ENCODE measurements at regions not wholly inside any gene's neighbourhood (a gene's known extent, or its start where the extent isn't known, plus 50 kb on each side); places are given as distances from the start of the nearest gene placed in this dataset.
"Not testable (repeated sequence)": the region's sequence is repeated elsewhere in the genome, so short reads cannot be mapped to it uniquely, and the experiment has no call there.

- no peak for DNase-seq
Measured at GRCh38 chr2:176777262-176777661, 435.3 kb upstream of the HNRNPA3 start.

DNA sequence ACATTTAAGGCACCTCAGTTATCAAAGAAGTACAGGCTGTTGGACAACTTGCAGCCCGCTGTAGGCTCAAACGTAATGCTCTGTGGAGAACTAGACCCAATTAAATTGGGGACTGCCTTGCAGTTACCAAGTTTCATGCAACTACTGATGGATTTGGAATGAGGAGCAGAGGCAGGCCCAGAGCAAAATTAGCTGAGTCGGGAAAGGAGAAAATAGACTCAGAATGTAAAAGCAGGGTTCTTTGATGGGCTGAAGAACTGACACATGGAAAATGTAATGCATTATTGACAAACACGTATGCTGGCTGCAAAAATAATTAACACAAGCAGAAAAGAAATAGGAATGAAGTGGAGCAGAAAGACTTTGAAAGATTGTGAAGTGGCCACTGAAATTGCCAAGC lies 432.7 kb upstream of the HNRNPA3 start:
- no peak for DNase-seq

GRCh38 chr2:176780348-176780747 lies 432.2 kb upstream of the HNRNPA3 start:
- DNase-seq: no peak

- no peak for DNase-seq
Measured at GRCh38 chr2:176781570-176782217, 430.9 kb upstream of the HNRNPA3 start.

- no peak for DNase-seq
Measured at GRCh38 chr2:176784633-176785200, 427.9 kb upstream of the HNRNPA3 start.

GRCh38 chr2:176789751-176790150 lies 422.8 kb upstream of the HNRNPA3 start:
- no peak for DNase-seq

DNA sequence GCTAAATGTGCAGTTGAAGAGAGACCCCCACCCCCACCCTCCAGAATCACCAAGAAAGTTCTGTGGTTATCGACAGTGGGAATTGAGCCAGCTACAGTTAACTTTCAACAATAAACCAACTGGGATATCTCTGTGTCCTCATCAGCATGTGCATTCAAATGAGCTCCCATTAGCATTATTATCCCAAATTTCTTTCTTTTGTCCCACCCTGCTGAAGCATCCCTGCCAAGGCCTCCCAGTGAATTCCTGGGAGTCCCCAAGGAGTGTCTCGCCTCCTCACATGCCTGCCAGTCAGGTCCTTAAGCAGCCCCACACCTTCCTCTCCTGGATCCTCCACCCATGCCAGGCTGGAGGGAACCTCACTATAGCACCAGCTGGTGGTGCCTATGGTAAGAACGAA lies 422.1 kb upstream of the HNRNPA3 start:
- no peak for DNase-seq

DNA sequence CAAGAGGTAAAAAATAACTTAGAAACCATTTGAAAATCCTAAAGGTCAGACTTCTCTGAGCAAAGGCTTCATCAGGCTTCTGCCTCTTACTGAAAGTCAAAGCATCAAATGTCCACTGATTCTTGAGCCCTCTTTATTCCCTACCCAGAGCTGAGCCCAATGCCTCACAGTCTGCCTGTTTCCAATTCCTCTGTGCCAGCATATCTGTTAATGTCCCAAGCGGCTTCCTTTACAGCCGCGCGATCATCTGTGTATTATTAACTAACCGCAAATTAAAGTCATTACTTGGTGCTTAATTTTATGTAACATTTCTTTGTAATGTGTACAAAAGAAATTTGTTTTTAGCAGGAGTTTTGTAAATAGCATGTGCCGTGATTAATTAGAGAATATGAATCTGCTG lies 418.8 kb upstream of the HNRNPA3 start:
- DNase-seq: no peak

DNA sequence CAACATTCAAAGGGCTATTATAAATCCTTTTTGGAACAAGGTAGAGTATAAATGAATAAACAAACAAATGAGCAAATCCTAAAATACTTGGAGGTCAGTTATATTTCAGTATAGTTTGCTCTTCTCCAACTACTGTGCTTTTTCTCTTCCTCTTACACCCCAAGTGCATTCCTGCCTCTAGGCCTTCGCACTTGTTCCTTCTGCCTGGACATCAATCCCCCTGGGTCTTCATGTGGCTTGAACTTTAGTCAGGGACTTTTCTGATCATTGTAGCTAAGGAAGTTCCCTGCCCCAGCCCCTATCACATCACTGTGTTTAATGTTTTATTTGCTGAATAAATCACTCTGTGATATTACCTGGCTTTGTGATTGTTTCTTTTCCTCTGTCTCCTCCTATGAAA lies 418.2 kb upstream of the HNRNPA3 start:
- DNase-seq: no peak

GRCh38 chr2:176795823-176796222 lies 416.8 kb upstream of the HNRNPA3 start:
- no peak for DNase-seq

GRCh38 chr2:176796677-176797076 lies 415.9 kb upstream of the HNRNPA3 start:
- not testable (repeated sequence) for DNase-seq

DNA sequence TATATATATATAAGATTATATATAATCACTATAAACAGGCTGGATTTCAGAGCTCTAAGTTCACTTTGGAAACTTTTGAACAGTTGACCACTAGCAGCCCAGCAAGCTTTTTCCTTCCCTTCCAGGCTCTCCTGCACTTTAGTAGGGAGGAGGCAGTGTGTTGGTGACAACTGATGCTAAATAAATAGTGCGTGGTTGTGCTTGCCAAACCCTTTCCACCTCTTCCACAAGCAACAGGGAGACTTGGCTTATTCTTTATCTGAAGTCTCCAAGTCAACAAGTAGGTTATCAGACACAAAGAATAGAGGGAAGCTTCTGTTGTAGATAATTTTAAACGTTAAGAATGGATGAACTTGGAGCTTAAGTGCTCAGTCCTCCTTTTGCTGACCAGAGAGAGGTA lies 408.2 kb upstream of the HNRNPA3 start:
- DNase-seq: no peak

DNA sequence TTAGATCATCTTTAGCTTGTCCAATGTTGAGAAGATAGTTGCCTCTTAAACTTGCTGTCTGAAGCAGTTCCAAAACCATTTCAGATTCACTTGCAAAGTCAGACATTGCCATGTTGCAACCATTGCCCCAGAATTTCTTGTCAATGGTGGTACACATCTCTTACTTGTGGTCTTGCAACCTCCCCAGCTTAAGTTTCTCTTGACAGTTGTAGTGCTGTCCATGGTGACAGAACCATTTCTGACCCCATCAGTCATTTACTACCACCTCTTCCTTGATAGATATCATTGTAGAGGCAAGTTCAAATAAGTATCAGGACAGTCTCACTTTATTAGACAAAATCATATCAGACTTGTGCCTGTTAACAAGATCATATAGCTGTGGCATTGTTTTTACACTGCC lies 407.2 kb upstream of the HNRNPA3 start:
- no peak for DNase-seq

GRCh38 chr2:176812246-176812775 lies 400.3 kb upstream of the HNRNPA3 start:
- no peak for DNase-seq

- no peak for DNase-seq
Measured at GRCh38 chr2:176813156-176813555, 399.4 kb upstream of the HNRNPA3 start.

- no peak for DNase-seq
Measured at GRCh38 chr2:176813621-176814049, 399.0 kb upstream of the HNRNPA3 start.

DNA sequence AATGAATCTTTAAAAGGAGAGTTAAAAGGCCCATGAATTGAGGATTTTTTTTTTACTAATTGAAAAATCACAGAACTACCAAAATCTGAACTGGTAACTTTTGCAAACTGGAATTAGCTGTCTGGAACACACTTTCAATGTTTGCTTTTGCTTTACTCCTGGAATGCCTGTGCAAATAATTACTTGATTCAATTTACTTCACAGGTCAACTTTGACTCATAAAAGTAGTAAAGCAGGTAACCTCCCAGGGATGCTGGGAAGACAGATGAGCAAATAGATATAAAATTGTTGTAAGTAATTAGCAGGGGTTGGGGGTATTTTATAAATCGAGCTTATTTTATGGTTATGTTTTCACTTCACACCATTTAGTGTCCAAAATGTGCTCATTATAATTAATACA lies 398.3 kb upstream of the HNRNPA3 start:
- DNase-seq: no peak

GRCh38 chr2:176814740-176815367 lies 397.7 kb upstream of the HNRNPA3 start:
- DNase-seq: no peak

GRCh38 chr2:176817061-176817565 lies 395.5 kb upstream of the HNRNPA3 start:
- peak; percentile 27 for DNase-seq

DNA sequence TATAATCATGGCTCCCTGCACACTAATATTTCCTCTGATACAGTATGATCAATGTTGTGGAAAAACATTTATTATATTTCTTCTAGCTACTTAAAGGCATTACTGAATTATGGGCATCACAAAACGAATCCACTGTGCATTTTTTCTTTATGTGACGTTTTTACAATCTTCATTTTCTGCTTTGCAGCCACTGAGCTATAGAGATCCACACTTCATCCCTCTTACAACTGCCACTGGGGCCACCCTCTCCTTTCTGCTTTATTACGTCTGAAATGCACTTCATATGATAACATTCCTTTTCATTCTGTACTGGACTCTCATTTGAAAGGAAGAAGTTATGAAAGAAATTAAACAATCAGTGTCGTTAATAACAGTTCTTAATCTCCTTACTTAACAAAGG lies 394.5 kb upstream of the HNRNPA3 start:
- DNase-seq: no peak

- no peak for DNase-seq
Measured at GRCh38 chr2:176818617-176819016, 394.0 kb upstream of the HNRNPA3 start.

- DNase-seq: no peak
Measured at GRCh38 chr2:176819306-176819705, 393.3 kb upstream of the HNRNPA3 start.

- no peak for DNase-seq
Measured at GRCh38 chr2:176820371-176820932, 392.1 kb upstream of the HNRNPA3 start.

DNA sequence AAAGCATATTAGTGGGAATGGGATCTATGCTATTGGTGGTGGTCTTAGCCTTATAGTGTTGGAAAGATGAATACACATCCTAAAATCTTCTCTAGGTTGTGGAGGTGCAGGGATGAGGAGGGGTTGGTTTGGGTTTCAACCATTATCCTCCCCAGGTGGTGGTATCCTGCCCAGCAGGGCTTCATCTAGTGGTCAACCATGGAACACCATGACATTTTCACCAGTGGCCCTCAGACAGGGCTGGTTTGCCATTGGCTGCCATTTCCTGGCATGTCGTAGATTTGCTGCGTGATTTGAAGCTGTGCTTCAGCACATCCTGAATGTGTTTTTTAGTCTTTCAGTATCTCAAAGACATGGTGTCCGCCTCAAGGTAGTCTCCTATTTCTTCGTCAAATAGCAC lies 391.2 kb upstream of the HNRNPA3 start:
- no peak for DNase-seq

Data from activated T-cell treated with anti-CD3 and anti-CD28 coated beads, Interleukin-2, amount 50 U/mL, for 1 hour (primary cell).